ENCODE measurements at regions not wholly inside any gene's neighbourhood (a gene's known extent, or its start where the extent isn't known, plus 50 kb on each side); places are given as distances from the start of the nearest gene placed in this dataset.

DNA sequence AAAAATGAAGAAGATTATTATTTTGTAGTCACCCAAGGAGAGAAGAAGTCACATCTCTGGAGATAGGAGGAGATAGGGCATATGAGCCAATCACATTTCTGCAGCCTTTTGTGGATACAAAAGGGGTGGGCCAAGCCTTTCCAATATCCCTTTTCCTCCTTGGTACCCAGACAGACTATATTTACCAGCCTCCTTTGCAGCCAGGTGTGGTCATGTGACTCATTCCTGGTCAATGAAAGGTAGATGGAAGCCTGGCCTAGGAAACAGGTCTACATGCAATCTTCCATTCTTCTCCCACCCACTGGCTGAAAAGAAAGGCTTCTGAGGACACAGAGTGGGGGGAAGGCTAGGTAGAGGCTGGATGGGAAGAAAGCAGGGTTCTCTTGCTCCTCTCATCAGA lies 58.1 kb upstream of the ERG start:
- DNase-seq: no peak

DNA sequence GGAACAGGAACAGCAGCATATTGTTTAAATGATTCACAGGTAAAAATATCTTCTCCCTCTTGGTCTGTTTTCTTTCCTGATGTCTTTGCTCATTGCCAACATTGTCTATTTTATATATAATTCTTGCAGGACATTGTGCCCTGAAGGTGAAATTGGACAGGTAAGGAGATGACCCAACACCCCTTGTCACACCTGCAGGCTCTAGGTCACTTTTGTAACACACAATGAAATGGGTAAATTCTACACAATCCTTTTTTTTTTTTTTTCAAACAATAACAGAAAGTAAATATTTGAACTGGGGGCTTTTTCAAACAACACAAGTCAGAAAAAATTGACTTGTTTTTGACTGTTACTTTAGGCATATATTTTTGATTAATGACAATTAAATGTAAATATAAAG lies 62.9 kb upstream of the ERG start:
- DNase-seq: no peak

GRCh38 chr21:38561613-38562581 lies 63.6 kb upstream of the ERG start:
- DNase-seq: no peak

- no peak for DNase-seq
Measured at GRCh38 chr21:38567335-38567969, 69.2 kb upstream of the ERG start.

DNA sequence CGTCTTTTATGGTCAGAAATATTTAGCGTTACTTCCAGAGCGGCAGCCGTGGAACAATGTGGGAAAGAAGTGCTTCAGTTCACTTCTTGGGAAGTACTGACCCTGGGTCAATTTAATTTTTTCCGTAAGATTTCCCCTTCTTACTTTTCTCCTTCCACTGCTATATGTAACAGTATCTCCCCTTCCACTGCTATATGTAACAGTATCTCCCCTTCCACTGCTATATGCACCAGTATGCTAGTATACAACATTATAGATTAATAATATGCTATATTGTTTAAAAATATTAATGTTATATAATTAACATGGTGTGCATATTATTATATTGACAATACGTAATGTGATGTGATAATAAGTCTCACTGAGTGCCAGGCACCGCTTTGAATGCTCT lies 69.7 kb upstream of the ERG start:
- DNase-seq: no peak

- DNase-seq: no peak
Measured at GRCh38 chr21:38569733-38570132, 71.5 kb upstream of the ERG start.

GRCh38 chr21:38570596-38570995 lies 72.3 kb upstream of the ERG start:
- DNase-seq: no peak

DNA sequence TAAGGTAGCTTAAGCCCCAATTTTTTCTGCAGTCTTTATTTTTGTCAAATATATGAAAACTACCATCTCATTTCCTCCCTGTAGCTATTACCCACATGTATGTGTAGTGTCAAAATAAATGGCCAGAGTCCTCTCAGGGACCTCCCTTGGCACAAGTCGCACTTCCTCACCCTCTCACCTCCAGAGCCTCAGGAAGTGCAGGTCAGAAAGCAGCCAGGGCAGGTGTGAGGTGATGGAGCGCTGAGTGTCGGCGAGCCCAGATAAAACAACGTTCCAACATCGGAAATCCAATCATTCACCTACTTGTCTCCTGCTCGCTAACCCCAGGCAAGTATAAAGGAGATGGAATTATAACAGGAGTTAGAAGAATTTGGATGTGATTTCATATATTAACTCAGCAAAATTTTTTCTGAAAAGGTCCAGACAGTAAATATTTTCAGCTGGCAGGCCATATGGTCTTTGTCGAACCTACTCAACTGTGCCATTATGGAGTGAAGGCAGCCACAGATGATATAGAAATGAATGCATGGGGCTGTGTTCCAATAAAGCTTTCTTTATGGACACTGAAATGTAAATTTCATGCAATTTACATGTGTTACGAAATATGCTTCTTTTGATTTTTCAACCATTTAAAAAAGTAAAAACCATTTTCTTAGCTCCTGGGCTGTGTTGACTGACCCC lies 76.8 kb upstream of the ERG start:
- no peak for DNase-seq

DNA sequence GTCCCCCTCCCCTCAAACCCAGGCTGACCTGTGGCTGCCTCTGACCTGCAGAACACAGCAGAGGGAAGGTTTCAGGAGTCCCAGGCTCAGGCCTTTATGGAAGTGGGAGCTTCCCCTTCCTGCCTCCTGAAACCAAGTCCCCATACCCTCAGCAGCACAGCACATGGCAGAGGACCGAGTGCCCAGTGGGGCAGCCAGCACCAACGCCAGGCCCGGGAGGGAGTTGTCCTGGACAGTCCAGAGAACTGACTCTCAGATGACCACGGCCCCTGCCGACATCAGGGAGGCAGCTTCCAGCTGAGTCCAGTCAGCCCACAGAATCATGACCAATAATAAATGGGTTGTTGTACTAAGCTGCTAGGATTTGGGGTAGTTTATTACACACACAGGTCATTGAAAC lies 79.6 kb upstream of the ERG start:
- DNase-seq: no peak

DNA sequence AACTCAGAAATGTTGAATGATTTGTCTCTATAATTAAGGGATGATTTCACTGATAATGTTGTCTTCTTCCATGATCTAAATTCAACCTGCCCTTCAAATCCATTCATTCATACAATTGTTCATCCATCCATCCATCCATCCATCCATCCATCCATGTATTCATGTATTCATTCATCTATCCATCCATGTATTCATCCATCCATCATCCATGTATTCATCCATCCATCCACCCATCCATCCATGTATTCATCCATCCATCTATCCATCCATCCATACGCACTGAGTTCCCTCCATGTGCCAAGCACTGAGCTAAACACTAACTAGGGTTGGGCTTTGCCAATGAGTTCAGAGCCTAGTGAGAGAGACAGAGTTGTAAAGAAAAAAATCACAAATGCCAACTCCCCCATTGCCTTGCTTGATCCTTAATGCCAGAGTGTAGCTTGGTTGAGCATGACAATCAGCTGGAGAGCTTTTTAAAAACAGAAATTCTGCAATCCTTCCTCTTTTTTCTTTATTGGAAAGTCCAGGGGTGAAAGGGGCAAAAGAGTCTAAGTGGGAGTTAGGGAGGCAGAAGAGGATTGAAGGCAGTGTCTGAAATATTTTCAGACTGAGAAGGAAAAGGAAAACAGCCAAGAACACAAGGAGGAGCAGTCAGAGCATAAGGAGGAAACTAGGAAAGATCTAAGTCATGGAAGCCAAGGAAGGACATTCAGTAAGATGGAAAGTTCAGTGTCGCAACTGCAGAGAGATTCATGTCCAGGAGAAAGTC lies 92.4 kb upstream of the ERG start:
- DNase-seq: no peak

DNA sequence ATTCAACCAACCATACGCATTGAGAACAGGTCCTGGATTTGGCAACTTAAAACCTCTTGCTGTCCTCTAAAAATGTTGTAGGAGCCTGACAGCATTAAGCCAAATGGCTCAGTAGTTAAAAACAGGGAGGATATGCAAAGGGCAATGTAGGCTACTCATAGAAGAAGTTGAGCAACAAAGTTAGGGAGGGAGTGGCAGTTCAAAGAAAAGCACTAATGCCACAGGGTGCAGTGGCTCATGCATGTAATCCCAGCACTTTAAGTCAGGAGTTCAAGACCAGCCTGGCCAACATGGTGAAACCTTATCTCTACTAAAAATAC lies 92.9 kb upstream of the ERG start:
- no peak for DNase-seq

GRCh38 chr21:38596264-38597042 lies 98.2 kb upstream of the ERG start:
- no peak for DNase-seq

GRCh38 chr21:38597421-38597820 lies 99.1 kb upstream of the ERG start:
- DNase-seq: no peak

GRCh38 chr21:38598413-38598812 lies 100.1 kb upstream of the ERG start:
- no peak for DNase-seq

GRCh38 chr21:38599381-38599975 lies 101.2 kb upstream of the ERG start:
- DNase-seq: no peak

- no peak for DNase-seq
Measured at GRCh38 chr21:38600106-38600505, 101.8 kb upstream of the ERG start.

DNA sequence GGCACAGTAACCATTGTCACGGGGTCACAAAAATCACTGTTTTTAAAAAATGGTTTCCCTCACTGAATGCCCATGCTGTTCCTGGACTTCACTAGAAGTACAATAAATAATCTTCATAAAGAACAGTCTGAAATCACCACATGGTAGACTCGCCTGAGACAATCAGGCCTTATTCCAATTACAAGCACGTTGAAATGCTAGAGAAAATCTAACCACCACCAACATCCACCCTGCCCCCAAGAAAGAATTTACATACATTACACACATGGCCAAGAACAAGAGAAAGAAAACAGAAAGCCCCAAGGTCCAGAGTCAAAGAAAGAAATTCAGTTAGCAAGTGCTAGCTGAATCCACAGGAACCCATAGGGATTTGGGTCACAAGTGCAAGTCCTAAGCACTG lies 107.0 kb upstream of the ERG start:
- no peak for DNase-seq

DNA sequence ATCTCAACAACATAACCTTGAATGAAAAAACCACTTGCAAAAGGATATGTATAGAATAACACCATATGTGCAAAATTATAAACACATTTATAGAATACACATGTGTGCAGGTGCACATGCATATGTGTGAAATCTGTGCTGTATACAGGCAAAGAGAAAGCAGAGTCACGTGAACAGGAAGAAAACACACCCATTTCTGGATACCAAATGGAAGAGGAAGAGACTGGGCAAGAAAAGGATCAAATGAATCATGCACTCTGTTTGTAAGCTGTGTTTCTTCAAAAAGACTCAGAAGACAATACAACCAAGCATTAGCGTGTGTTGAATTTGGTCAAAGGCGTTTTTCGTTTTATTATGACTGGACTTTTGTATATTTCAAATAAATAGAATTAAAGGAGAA lies 111.3 kb upstream of the ERG start:
- no peak for DNase-seq

GRCh38 chr21:38610623-38611251 lies 112.5 kb upstream of the ERG start:
- no peak for DNase-seq

DNA sequence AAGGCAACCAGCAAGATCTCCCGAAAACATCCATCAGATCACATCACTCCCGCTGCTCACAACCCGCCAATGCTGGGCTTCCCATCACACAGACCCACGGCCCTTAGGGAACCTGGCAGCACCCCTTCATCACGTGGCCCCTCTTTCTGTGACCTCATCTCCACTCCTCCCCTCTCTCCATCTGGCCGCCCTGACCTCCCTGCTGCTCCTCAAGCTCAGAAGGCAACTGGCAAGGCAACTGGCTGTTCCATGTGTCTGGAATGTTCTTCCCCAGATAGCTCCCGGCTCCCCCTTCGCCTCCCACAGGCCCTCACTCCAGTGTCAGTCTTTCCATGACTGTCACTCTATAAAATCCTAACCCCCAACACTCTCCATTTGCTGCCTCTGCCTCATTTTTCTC lies 113.0 kb upstream of the ERG start:
- no peak for DNase-seq

- no peak for DNase-seq
Measured at GRCh38 chr21:38613686-38614085, 115.4 kb upstream of the ERG start.

DNA sequence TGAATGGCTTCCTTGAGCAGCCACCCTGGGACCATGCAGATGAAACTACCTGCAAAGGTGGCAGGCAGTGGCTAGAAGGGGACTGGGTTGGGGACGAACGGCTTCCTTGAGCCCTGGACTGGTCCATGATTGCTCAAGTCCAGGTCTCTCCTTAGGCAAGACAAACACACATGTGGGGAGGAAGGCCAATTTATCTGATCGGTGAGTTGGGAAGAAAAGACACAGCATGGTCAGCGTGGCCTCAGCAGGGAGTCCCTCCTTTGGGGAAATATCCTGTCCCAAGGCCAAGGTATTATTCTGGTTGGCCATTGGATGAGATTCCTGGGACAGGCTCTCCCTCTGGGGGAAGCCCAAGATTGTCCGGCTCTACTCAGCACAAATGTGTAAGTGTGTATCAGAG lies 116.3 kb upstream of the ERG start:
- DNase-seq: no peak
